Activated T-cell treated with anti-CD3 and anti-CD28 coated beads for 4 hours (primary cell): ENCODE measurements at regions not wholly inside any gene's neighbourhood (a gene's known extent, or its start where the extent isn't known, plus 50 kb on each side); places are given as distances from the start of the nearest gene placed in this dataset.
"Not testable (repeated sequence)": the region's sequence is repeated elsewhere in the genome, so short reads cannot be mapped to it uniquely, and the experiment has no call there.

ENCODE experiments used
- DNase-seq: peaks from one replicate; pipeline ENCODE4 v3.0.0-alpha.2; 2020

- DNase-seq = no peak
Observed at GRCh38 chr20:51184289-51184688, 161.4 kb upstream of the KCNG1 start.

DNA sequence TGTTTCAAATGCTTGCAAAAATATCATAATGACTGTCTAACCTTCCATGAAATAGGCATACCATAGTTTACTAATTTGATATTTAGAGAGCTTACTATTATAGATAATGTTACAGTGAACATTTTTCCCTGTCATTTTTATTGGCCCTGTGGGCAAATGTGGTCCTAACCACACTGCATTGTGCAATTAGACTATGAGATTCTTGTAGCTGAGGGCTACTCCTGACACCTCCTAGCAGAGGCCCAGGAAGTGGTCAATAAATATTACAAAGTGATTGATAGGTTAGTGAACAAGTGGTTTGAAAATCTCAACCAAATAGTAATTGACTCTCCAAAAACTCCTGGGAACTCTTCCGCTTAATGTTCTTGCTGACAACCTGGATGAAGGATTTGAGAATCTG, 160.5 kb upstream of the KCNG1 start:
- no peak for DNase-seq

GRCh38 chr20:51182571-51182970, 159.7 kb upstream of the KCNG1 start:
- DNase-seq = no peak

DNA sequence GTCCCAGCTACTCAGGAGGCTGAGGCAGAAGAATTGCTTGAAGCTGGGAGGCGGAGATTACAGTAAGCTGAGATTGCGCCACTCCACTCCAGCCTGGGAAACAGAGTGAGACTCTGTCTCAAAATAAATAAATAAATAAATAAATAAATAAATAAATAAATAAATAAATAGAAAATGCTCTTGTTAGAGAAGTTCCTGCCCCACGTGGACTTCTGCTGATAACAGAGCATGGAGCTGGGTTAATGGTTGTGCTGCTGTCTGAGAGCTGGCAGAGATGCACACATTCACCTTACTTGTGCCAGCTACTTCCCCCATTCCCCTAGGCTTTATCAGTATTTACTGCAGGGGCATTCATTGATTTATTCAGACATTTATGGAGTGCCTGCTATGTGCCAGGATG, 155.2 kb upstream of the KCNG1 start:
- DNase-seq = no peak

DNA sequence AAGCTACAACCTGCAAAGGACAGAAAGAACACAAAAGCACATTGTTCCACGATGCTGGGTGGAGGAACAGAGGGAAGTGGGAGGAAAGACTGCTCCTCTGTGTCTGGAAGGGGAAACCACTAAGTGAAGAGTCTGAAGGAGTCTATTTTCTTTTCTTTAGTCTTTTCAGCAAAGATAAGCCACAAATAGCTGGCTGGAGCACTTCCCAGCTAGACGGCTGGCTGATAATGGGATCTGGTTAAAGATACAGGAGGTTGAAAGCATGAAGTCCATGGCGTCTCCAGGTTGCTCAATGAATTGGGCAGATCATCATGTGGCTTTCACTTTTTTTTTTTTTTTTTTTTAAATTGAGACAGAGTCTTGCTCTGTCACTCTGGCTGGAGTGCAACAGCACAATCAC, 154.0 kb upstream of the KCNG1 start:
- no peak for DNase-seq

GRCh38 chr20:51176446-51176845, 153.5 kb upstream of the KCNG1 start:
- DNase-seq = no peak

DNA sequence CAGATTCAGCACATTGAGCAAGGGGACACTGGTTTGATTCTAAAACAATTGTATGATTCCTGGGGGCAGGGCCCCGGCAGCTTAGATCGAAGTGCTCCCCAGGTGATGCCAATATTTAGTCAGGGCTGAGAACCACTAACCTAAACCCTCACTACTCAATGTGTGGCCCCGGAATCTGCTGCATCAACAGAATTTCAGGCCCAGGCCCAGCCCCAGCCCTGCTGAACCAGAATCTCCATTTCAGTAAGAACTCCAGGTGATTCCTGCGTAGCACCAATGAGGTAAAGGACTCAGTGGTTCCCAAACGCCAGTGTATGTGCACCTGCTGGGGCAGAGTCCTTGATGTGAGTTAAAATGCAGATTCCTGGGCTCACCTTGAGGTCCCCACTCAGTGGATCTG, 152.8 kb upstream of the KCNG1 start:
- no peak for DNase-seq

GRCh38 chr20:51175156-51175555, 152.2 kb upstream of the KCNG1 start:
- DNase-seq = no peak

DNA sequence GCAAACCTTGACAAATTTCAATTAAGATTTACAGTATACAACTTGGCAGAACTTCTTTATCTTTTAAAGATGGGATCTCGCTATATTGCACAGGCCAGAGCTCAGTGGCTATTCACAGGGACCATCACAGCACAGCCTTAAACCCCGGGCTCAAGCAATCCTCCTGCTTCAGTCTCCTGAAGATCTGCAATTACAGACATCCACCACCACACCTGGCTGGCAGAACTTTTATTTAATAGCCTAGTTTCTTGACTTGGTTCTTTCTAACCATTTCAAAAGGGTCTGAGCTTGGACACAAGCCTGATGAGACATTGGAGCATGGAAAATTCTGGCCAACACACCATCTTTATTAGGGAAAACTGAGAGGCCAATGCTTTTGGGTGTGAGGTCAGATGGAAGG, 151.6 kb upstream of the KCNG1 start:
- DNase-seq = no peak

- no peak for DNase-seq
Observed at GRCh38 chr20:51172558-51173428, 149.9 kb upstream of the KCNG1 start.

DNA sequence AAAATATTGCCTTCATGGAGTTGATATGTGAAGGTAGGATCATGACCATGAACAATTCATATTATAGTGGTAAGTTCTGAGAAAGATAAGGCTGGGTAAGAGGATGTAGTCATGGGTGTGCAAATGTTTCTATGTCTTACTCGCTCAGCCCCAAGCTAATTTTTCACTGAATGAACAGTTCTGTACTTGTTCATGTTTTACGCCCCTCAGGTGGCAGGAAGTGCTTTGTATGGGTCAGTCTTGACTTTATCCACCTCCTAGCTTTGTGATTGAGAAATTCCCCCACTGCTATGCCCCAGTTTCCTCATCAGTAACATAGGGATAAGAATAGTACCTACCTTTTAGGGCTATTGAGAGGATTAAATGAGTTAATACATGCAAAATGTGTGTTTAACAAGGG, 148.2 kb upstream of the KCNG1 start:
- DNase-seq = no peak

GRCh38 chr20:51169813-51170212, 146.9 kb upstream of the KCNG1 start:
- DNase-seq = no peak

- not testable (repeated sequence) for DNase-seq
Observed at GRCh38 chr20:51167911-51168310, 145.0 kb upstream of the KCNG1 start.

DNA sequence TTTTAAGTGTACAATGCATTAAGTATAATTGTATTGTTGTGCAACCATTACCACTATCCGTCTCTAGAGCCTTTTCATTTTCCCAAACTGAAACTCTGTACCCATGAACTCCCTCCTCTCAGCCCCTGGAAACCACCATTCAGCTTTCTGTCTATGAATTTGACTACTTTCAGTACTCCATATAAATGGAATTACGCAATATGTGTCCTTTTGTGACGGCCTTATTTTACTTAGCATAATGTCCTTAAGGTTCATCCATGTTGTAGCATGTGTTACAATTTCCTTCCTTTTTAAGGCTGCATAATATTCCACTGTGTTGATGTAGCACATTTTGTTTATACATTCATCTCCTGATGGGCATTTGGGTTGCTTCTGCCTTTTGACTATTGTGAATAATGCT, 143.6 kb upstream of the KCNG1 start:
- no peak for DNase-seq

- DNase-seq = no peak
Observed at GRCh38 chr20:51165131-51165530, 142.2 kb upstream of the KCNG1 start.

GRCh38 chr20:51164731-51165130, 141.8 kb upstream of the KCNG1 start:
- no peak for DNase-seq

GRCh38 chr20:51163996-51164600, 141.2 kb upstream of the KCNG1 start:
- DNase-seq = no peak

GRCh38 chr20:51162015-51162414, 139.1 kb upstream of the KCNG1 start:
- no peak for DNase-seq

GRCh38 chr20:51160821-51161220, 137.9 kb upstream of the KCNG1 start:
- DNase-seq = no peak

DNA sequence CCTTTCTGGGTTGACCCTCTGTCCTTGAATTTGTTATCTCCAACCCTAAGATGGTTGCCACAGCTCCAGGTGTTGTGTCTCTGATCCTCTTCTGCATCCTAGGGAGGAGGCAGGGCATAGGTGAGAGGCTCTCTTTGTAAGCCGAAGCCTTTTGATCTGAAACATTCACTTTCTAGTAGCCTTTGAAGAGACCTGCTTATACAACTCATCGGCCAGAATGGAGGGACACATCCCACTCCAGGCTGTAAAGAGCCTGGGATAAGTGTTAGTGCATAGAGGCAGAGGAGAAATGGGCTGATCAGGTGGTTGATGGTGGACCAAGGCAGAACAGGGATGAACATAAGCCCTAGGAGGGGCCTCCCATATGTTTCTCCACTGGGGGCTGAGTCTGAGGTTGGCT, 137.1 kb upstream of the KCNG1 start:
- no peak for DNase-seq

GRCh38 chr20:51159303-51159702, 136.4 kb upstream of the KCNG1 start:
- DNase-seq = no peak

DNA sequence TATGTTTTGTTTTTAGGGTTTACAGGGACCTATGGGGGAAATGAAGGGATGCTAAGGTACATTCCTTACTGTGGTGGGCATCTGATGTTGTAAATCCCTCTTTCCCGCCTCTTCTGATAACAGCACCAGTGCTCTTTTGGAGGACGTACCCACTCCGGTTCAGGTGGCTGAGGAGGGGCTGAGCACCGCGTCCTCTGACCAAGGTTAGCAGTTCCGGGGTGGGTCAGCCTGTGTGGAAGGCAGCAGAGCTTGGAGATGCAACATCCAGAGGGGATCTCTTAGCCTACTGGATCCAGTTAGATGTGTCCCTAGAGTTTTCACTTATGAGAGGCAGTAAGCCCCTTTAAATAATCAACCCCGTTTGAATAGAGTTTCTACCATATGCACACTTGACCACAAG, 135.3 kb upstream of the KCNG1 start:
- no peak for DNase-seq

DNA sequence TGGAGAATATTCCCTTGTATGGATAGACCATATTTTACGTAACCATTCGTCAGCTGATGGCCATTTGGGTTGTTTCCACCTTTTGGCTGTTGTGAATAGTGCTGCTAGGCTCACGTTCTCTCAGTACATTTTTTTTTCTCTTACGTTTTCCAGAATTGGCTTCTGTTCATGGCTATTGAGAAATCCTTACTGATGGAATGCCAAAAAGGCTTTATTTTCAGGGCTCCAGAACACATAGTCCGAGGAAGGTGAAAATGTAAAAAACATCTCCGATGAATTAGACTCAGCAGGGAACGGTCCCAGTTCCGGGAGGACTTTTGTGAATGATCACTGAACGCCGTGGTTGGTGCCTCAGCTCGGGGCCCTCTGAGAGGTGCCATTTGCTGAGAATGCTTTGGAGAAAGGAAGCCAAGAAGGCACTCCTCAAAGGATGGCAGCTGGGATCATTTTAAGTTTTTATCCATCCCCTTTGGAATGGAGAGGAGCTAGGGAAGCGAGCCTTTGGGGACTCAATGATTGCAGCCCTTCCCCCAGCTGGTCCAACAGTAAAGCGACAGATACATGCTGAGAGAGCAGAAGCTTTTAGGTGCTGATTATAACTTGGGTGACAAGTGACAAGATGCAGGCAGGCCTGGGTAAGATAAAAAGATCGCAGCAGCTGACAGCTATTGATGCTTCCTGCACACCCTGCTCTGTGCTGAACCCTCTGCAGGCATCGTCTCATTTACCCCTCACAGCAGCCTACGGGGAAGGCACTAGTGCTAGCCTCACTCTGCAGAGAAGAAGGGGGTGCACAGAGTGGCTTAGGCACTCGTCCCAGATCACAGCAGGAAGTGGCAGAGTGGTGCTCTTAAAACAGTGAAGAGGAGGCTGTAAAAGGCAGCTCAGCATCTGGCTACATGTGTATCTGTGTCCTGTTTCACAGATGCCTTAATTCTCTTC, 133.4 kb upstream of the KCNG1 start:
- DNase-seq = no peak
